ENCODE measurements at regions not wholly inside any gene's neighbourhood (a gene's known extent, or its start where the extent isn't known, plus 50 kb on each side); places are given as distances from the start of the nearest gene placed in this dataset.
A peak's percentile ranks its signal among the peaks of the same experiment; 100 is the strongest.

DNA sequence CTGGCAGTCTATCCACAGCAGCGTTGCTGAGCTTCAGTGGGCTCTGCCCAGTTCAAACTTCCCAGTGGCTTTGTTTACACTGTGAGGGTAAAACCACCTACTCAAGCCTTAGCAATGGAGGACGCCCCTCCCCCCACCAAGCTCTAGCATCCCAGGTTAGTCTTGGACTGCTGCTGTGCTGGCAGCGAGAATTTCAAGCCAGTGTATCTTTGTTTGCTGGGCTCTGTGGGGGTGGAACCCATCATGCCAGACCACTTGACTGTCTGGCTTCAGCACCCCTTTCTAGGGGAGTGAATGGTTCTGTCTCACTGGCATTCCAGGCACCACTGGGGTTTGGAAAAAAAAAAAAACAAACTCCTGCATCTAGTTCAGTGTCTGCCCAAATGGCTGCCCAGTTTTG, 249.7 kb upstream of the SYNCRIP start:
- ATAC-seq = no peak

DNA sequence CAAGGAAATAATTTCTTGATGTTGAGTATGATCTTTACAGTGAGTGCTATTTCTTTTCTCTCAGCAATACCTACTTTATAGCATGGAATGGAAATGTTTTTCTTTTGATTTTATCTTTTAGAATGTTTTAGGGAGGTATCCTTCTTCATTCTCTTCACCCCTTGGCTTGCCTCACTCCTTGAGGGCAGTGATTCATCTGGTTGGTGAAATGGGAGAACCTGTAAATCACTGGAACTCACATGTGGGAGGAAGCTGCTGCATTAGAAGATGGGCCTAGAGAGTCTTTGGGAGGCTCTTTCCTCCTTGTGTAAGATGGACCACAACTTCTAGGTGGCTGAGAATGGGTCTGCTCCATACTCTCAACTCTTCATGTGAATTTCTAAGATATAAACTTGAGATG, 244.8 kb upstream of the SYNCRIP start:
- Histone ChIP-seq H3K27ac (no peak overlapping the region), H3K9me3 (no peaks in the 10 kb centered on the region), H3K4me1 (no peaks in the 10 kb centered on the region), H3K27me3 (no peaks in the 10 kb centered on the region), H3K36me3 (no peaks in the 10 kb centered on the region), H3K4me3 (no peak overlapping the region)
- no peak for ATAC-seq
- intact Hi-C loops (cut with DNase I) = no loop called here
- DNase-seq = no peak
- TF ChIP-seq, protein P1, sequence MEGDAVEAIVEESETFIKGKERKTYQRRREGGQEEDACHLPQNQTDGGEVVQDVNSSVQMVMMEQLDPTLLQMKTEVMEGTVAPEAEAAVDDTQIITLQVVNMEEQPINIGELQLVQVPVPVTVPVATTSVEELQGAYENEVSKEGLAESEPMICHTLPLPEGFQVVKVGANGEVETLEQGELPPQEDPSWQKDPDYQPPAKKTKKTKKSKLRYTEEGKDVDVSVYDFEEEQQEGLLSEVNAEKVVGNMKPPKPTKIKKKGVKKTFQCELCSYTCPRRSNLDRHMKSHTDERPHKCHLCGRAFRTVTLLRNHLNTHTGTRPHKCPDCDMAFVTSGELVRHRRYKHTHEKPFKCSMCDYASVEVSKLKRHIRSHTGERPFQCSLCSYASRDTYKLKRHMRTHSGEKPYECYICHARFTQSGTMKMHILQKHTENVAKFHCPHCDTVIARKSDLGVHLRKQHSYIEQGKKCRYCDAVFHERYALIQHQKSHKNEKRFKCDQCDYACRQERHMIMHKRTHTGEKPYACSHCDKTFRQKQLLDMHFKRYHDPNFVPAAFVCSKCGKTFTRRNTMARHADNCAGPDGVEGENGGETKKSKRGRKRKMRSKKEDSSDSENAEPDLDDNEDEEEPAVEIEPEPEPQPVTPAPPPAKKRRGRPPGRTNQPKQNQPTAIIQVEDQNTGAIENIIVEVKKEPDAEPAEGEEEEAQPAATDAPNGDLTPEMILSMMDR (IDR thresholded peaks at IDR 0.05) = no peak

More for the DNA sequence above, 249.7 kb upstream of the SYNCRIP start:
- no peaks in the 10 kb centered on the region for H3K27me3 ChIP-seq
- H3K4me3 ChIP-seq = no peak overlapping the region
- no peak for DNase-seq
- intact Hi-C loops (cut with DNase I) = no loop called here
- H3K27ac ChIP-seq = no peak overlapping the region
- TF ChIP-seq, protein P1 (IDR thresholded peaks at IDR 0.05) = no peak
- no peaks in the 10 kb centered on the region for H3K9me3 ChIP-seq
- H3K36me3 ChIP-seq = no peaks in the 10 kb centered on the region
- no peaks in the 10 kb centered on the region for H3K4me1 ChIP-seq

DNA sequence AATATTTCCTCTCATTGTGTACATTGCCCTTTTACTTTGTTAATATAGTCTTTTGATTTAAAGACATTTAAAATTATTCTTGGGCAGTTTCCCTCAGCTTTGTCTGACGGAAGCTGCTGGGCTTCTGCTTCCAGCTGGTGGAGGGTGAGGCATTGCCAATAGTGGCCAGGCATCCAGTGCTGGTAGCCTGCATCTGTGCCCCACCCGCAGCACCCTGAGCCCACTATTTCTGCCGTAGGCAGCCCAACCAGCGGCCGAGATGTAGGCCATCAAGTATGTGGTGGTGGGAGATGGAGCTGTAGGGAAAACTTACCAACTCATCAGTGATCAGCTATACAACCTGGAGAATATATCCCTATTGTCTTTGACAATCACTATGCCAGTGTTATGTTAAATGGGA, 226.0 kb upstream of the SYNCRIP start:
- no peak overlapping the region for H3K27ac ChIP-seq
- H3K9me3 ChIP-seq = no peaks in the 10 kb centered on the region
- H3K36me3 ChIP-seq = no peaks in the 10 kb centered on the region
- H3K4me1 ChIP-seq = peaks cover 11% of the 10 kb centered on the region
- H3K27me3 ChIP-seq = no peaks in the 10 kb centered on the region
- TF ChIP-seq, protein P1 (IDR thresholded peaks at IDR 0.05) = no peak
- DNase-seq (peak; percentile 46), ATAC-seq (no peak)
- intact Hi-C loops (cut with DNase I) = no loop called here
- no peak overlapping the region for H3K4me3 ChIP-seq

DNA sequence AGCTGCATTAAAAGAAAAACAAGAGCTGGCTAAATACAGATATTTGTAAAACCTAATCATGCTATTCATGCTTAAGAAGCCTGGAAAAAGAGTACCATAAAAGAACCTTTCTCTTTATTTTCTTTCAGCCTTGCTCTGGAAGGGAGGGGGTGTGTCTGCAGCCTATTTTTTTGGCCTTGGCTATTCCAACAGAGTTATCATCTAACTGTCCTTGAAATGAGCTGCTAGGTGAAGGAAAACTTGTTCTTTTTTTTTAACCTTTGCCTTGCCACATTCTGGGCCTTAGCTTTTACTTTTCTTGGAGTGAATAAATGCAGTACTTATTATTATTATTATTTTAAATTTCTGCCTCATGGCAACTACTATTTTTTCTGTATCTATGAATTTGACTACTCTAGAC, 224.9 kb upstream of the SYNCRIP start:
- H3K36me3 ChIP-seq = no peaks in the 10 kb centered on the region
- TF ChIP-seq, protein P1 (IDR thresholded peaks at IDR 0.05) = no peak
- no peak overlapping the region for H3K4me3 ChIP-seq
- DNase-seq (no peak), ATAC-seq (no peak)
- H3K27ac ChIP-seq = no peak overlapping the region
- H3K27me3 ChIP-seq = no peaks in the 10 kb centered on the region
- intact Hi-C loops (cut with DNase I) = no loop called here
- no peaks in the 10 kb centered on the region for H3K9me3 ChIP-seq
- H3K4me1 ChIP-seq = peaks cover 11% of the 10 kb centered on the region

DNA sequence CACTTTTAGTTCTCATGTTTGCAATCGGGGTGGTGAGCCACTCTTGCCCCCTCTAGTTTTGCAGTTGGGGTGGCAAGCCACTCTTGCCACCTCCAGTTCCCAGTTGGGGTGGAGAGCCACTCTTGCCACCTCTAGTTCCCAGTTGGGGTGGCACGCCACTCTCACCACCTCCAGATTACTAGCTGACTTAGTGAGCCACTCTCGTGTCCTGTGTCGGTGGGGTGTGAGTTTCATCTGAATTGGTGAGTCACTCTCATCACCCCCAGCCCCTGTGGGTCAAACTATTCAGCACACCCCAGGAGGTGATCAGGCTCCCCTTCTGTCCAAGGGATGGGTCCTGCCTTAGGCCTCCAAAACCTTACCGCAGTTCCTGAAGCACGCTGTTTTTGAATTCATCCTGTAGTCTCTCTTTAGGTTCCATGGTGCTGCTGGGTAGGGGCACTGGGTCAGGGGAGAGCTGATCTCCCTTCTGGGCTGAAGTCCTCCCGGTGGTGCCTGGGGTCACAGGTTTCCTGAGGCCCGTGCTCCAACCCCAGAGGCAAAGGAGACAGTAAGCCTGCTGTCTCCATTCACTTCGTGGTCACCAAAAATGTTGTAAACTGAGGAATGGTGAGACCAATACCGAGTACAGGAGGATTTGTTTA, 224.2 kb upstream of the SYNCRIP start:
- DNase-seq = no peak
- H3K27ac ChIP-seq = no peak overlapping the region
- peak; percentile 20 for ATAC-seq
- H3K4me3 ChIP-seq = no peak overlapping the region
- no peaks in the 10 kb centered on the region for H3K27me3 ChIP-seq
- H3K36me3 ChIP-seq = no peaks in the 10 kb centered on the region
- H3K9me3 ChIP-seq = no peaks in the 10 kb centered on the region
- intact Hi-C loops (cut with DNase I) = no loop called here
- TF ChIP-seq, protein P1 (IDR thresholded peaks at IDR 0.05) = no peak
- H3K4me1 ChIP-seq = peaks cover 11% of the 10 kb centered on the region

DNA sequence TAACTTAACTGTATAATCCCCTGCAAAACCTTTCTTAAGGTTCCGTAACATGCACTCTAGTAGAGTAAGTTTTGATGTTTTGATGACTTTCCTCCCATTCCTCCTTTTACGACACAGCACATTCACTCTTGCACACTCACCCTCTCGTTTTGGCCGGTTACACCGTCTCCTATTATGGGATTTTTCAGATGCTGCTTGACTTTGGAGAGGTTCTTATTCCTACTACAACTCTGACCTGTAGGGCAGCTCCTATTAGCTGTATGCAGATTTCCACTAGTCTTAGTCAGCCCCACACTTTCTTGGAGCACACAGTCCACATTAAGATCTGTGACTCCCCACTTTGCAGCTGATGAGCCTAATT, 223.7 kb upstream of the SYNCRIP start:
- Histone ChIP-seq H3K36me3 (no peaks in the 10 kb centered on the region), H3K4me3 (peak overlapping the region; percentile 48), H3K4me1 (peaks cover 11% of the 10 kb centered on the region), H3K27me3 (no peaks in the 10 kb centered on the region), H3K9me3 (no peaks in the 10 kb centered on the region), H3K27ac (peak overlapping the region; percentile 24)
- TF ChIP-seq, protein P1 (IDR thresholded peaks at IDR 0.05) = no peak
- ATAC-seq (peak; percentile 29), DNase-seq (no peak)
- intact Hi-C loops (cut with DNase I) = no loop called here
